Activated T-cell treated with anti-CD3 and anti-CD28 coated beads, Interleukin-2, amount 50 U/mL, for 72 hours (primary cell): ENCODE measurements at regions not wholly inside any gene's neighbourhood (a gene's known extent, or its start where the extent isn't known, plus 50 kb on each side); places are given as distances from the start of the nearest gene placed in this dataset.

ENCODE experiments used
- ATAC-seq, 2 donors: fragments of 150-1000 bp; cut with Tn5 transposase; replicated peaks in 1 of 2; 2 replicates each; pipeline ENCODE4 v1.10.0; 2021; ENCODE audit warnings: moderate library complexity in 2 of 2, mild to moderate bottlenecking in 1 of 2
- DNase-seq, 2 donors: peaks; one replicate each; pipeline ENCODE4 v3.0.0; 2021 to 2022; ENCODE audit warnings: mixed read lengths in 1 of 2
- H3K27ac Mint-ChIP-seq: one replicate; pipeline ENCODE4 v1.8.0; 2022; ENCODE audit warnings: mild to moderate bottlenecking, moderate library complexity, mixed read lengths
- H3K27me3 Mint-ChIP-seq: one replicate; pipeline ENCODE4 v1.8.0; 2022; ENCODE audit warnings: low read depth, mixed read lengths
- H3K36me3 Mint-ChIP-seq, 2 donors: one replicate each; pipeline ENCODE4 v1.8.0; 2022; ENCODE audit warnings: mixed read lengths in 2 of 2, mild to moderate bottlenecking in 1 of 2; ENCODE audit not compliant: insufficient read depth in 2 of 2
- H3K4me1 Mint-ChIP-seq: one replicate; pipeline ENCODE4 v1.8.0; 2022; ENCODE audit warnings: low read depth, mixed read lengths
- H3K4me3 Mint-ChIP-seq, 2 donors: one replicate each; pipeline ENCODE4 v1.8.0; 2022; ENCODE audit warnings: mild to moderate bottlenecking in 2 of 2, mixed read lengths in 2 of 2, moderate library complexity in 2 of 2
- H3K9me3 Mint-ChIP-seq, 2 donors: one replicate each; pipeline ENCODE4 v1.8.0; 2022; ENCODE audit warnings: mixed read lengths in 2 of 2

GRCh38 chr9:108286638-108287206 lies 569.1 kb downstream of the ACTL7B start:
- Mint-ChIP-seq H3K27ac (no peak overlapping the region), H3K36me3 (no peaks in the 10 kb centered on the region)
- ATAC-seq: no peak

GRCh38 chr9:108283696-108284095 lies 572.1 kb downstream of the ACTL7B start:
- H3K27me3 Mint-ChIP-seq: no peaks in the 10 kb centered on the region
- H3K4me3 Mint-ChIP-seq: no peak overlapping the region
- ATAC-seq (no peak), DNase-seq (no peak)
- no peak overlapping the region for H3K27ac Mint-ChIP-seq
- peaks cover 2 to 4% of the 10 kb centered on the region in 2 donors for H3K9me3 Mint-ChIP-seq
- H3K36me3 Mint-ChIP-seq: no peaks in the 10 kb centered on the region
- H3K4me1 Mint-ChIP-seq: no peaks in the 10 kb centered on the region

More at GRCh38 chr9:108286638-108287206, 569.1 kb downstream of the ACTL7B start:
- H3K9me3 Mint-ChIP-seq: peaks cover 0 to 3% of the 10 kb centered on the region in 2 donors
- no peak for DNase-seq
- H3K27me3 Mint-ChIP-seq: no peaks in the 10 kb centered on the region
- H3K4me3 Mint-ChIP-seq: no peak overlapping the region
- no peaks in the 10 kb centered on the region for H3K4me1 Mint-ChIP-seq

- no peak overlapping the region for H3K4me3 Mint-ChIP-seq
- peaks cover 2 to 4% of the 10 kb centered on the region in 2 donors for H3K9me3 Mint-ChIP-seq
- no peaks in the 10 kb centered on the region for H3K27me3 Mint-ChIP-seq
- H3K4me1 Mint-ChIP-seq: no peaks in the 10 kb centered on the region
- no peak overlapping the region for H3K27ac Mint-ChIP-seq
- DNase-seq (no peak), ATAC-seq (no peak)
- no peaks in the 10 kb centered on the region for H3K36me3 Mint-ChIP-seq
These were observed 572.9 kb downstream of the ACTL7B start for GRCh38 chr9:108282872-108283271.

GRCh38 chr9:108281696-108282095 lies 574.1 kb downstream of the ACTL7B start:
- no peak overlapping the region for H3K4me3 Mint-ChIP-seq
- DNase-seq: no peak
- no peaks in the 10 kb centered on the region for H3K36me3 Mint-ChIP-seq

DNA sequence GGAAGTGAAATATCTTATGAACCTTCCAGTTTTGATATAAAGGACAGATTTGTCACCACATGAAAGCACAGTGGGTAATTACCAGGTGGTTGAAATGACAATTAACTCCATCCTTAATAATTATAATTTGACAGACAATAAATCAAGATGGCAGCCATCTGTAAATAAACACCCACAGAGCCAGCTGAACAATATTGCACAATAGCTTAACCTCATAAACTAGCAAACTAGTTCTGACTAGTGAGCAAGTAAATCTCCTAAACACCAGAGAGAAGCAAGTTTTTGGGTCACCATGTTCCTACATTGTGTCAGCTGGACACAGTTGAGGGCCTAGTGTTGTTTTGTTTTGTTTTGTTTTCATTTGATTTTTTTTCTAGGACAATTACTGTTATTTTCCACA lies 577.4 kb downstream of the ACTL7B start:
- DNase-seq (no peak), ATAC-seq (no peak)
- no peaks in the 10 kb centered on the region for H3K27me3 Mint-ChIP-seq
- H3K4me3 Mint-ChIP-seq: no peak overlapping the region
- no peaks in the 10 kb centered on the region for H3K4me1 Mint-ChIP-seq
- H3K9me3 Mint-ChIP-seq: peaks cover 7 to 10% of the 10 kb centered on the region in 2 donors
- no peak overlapping the region for H3K27ac Mint-ChIP-seq
- no peaks in the 10 kb centered on the region for H3K36me3 Mint-ChIP-seq

More at GRCh38 chr9:108281696-108282095, 574.1 kb downstream of the ACTL7B start:
- no peaks in the 10 kb centered on the region for H3K4me1 Mint-ChIP-seq
- H3K9me3 Mint-ChIP-seq: peaks cover 3 to 4% of the 10 kb centered on the region in 2 donors
- ATAC-seq: no peak
- H3K27me3 Mint-ChIP-seq: no peaks in the 10 kb centered on the region
- no peak overlapping the region for H3K27ac Mint-ChIP-seq

DNA sequence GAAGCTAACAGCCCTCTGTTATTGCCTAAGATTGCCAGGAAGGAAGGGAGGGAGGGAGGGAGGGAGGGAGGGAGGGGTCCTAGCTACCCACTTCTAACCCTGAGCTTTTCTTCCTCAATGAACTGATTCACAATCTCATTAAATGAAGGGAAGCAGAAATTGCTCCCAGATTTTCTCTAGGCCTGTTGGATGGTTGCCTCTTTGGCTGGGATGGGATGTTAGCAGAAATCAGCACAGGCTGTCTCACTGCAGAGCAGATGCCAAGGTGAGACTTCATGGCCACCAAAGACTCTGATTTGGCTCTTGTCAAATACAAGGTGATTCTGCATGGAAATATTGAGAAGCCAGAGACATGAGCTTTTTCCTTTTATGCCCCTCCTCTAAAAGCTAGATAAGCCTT lies 578.6 kb downstream of the ACTL7B start:
- H3K27me3 Mint-ChIP-seq: no peaks in the 10 kb centered on the region
- H3K9me3 Mint-ChIP-seq: peaks cover 7 to 10% of the 10 kb centered on the region in 2 donors
- H3K36me3 Mint-ChIP-seq: no peaks in the 10 kb centered on the region
- DNase-seq (no peak), ATAC-seq (no peak)
- no peaks in the 10 kb centered on the region for H3K4me1 Mint-ChIP-seq
- H3K4me3 Mint-ChIP-seq: no peak overlapping the region
- no peak overlapping the region for H3K27ac Mint-ChIP-seq

DNA sequence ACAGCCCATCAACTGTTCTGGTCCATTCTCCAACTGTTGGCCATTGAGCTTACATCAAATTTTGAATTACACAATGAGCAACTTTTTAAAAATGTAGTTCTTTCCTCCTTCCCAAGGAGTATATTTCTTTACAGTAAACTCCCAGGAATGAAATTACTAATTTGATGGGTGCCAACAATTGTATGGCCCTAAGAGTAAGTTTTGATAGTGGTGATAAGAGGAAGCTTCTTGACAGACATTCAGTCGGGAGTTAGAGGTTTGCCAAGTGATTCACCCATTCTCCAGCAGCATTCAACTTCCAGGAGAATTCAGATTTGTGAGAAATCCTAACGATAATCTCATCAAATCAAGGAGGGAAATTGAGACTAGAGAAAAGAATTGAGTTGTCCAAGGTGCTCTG lies 579.9 kb downstream of the ACTL7B start:
- ATAC-seq (no peak), DNase-seq (no peak)
- no peaks in the 10 kb centered on the region for H3K27me3 Mint-ChIP-seq
- no peak overlapping the region for H3K4me3 Mint-ChIP-seq
- H3K9me3 Mint-ChIP-seq: peaks cover 7 to 10% of the 10 kb centered on the region in 2 donors
- H3K4me1 Mint-ChIP-seq: no peaks in the 10 kb centered on the region
- H3K27ac Mint-ChIP-seq: no peak overlapping the region
- H3K36me3 Mint-ChIP-seq: no peaks in the 10 kb centered on the region

DNA sequence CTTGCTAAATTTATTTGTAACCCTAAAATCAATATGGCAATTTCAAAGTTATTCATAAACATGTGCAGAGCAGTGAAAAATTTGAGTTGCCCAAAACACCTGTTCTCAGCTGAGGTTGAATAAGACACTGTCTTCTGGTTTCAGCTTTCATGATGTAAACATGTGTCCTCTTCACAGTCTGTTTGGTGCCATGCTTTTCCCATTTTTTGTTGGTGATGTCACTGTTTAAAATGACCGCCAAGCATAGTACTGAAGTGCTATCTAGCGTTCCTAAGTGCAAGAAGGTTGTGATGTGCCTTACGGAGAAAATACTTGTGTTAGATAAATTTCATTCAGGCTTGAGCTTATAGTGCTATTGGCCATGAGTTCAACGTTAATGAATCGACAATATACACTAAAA lies 580.8 kb downstream of the ACTL7B start:
- H3K27ac Mint-ChIP-seq: no peak overlapping the region
- H3K4me1 Mint-ChIP-seq: no peaks in the 10 kb centered on the region
- no peak for ATAC-seq
- DNase-seq: no peak
- no peak overlapping the region for H3K4me3 Mint-ChIP-seq
- peaks cover 7 to 10% of the 10 kb centered on the region in 2 donors for H3K9me3 Mint-ChIP-seq
- H3K27me3 Mint-ChIP-seq: no peaks in the 10 kb centered on the region
- H3K36me3 Mint-ChIP-seq: no peaks in the 10 kb centered on the region

DNA sequence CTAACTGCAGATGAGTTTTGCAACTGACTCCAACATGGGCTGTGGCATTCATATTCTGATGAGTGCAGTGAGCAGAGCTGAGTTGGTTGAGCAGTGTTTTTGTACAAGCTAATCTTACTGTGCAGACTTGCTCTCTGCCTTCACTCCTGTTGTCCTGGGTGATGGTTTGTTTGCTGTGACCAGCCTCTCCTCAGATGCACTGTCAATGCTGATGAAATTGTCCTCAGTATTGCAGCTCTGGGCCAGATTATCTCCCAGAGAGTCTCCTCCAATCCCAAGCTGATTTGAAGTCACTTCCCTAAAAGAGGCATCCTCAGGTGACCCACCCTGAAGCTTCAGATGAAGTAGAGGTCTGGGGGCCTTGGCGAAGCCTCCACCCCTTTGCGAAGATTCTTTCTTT lies 581.8 kb downstream of the ACTL7B start:
- Mint-ChIP-seq H3K27me3 (no peaks in the 10 kb centered on the region), H3K27ac (no peak overlapping the region), H3K36me3 (no peaks in the 10 kb centered on the region), H3K9me3 (peaks cover 3 to 10% of the 10 kb centered on the region in 2 donors), H3K4me3 (no peak overlapping the region), H3K4me1 (no peaks in the 10 kb centered on the region)
- DNase-seq (no peak), ATAC-seq (no peak)

GRCh38 chr9:108272349-108272899 lies 583.4 kb downstream of the ACTL7B start:
- Mint-ChIP-seq H3K27ac (no peak overlapping the region), H3K4me3 (no peak overlapping the region), H3K36me3 (no peaks in the 10 kb centered on the region), H3K9me3 (peaks cover 7 to 13% of the 10 kb centered on the region in 2 donors), H3K27me3 (no peaks in the 10 kb centered on the region), H3K4me1 (no peaks in the 10 kb centered on the region)
- ATAC-seq: no peak
- DNase-seq: no peak

GRCh38 chr9:108271646-108272348 lies 584.0 kb downstream of the ACTL7B start:
- Mint-ChIP-seq H3K27me3 (no peaks in the 10 kb centered on the region), H3K4me3 (no peak overlapping the region), H3K4me1 (no peaks in the 10 kb centered on the region), H3K9me3 (peaks cover 9 to 12% of the 10 kb centered on the region in 2 donors), H3K36me3 (no peaks in the 10 kb centered on the region), H3K27ac (no peak overlapping the region)
- DNase-seq (no peak), ATAC-seq (no peak)

GRCh38 chr9:108271236-108271635 lies 584.5 kb downstream of the ACTL7B start:
- Mint-ChIP-seq H3K4me3 (no peak overlapping the region), H3K9me3 (peaks cover 10 to 11% of the 10 kb centered on the region in 2 donors), H3K27me3 (no peaks in the 10 kb centered on the region), H3K36me3 (no peaks in the 10 kb centered on the region), H3K4me1 (no peaks in the 10 kb centered on the region), H3K27ac (no peak overlapping the region)
- DNase-seq (no peak), ATAC-seq (no peak)

- Mint-ChIP-seq H3K9me3 (peaks cover 11 to 12% of the 10 kb centered on the region in 2 donors), H3K36me3 (no peaks in the 10 kb centered on the region), H3K27me3 (no peaks in the 10 kb centered on the region), H3K4me1 (no peaks in the 10 kb centered on the region), H3K4me3 (no peak overlapping the region), H3K27ac (no peak overlapping the region)
- no peak for DNase-seq
- ATAC-seq: no peak
These were observed 585.2 kb downstream of the ACTL7B start for GRCh38 chr9:108270561-108270960.
